OCI-LY1 (cell line): ENCODE measurements at regions not wholly inside any gene's neighbourhood (a gene's known extent, or its start where the extent isn't known, plus 50 kb on each side); places are given as distances from the start of the nearest gene placed in this dataset.

Experiments
- H2AFZ ChIP-seq: fragments of 200-600 bp; sonication (generic), shearing (Covaris generic); 2 replicates; pipeline ENCODE4 v1.6.0; 2014; ENCODE audit warnings: antibody characterized with exemption, mild to moderate bottlenecking, low read length
- H3F3A ChIP-seq: fragments of 200-600 bp; sonication (generic), shearing (Covaris generic); 2 replicates; pipeline ENCODE4 v1.6.0; 2014; ENCODE audit warnings: mild to moderate bottlenecking, antibody characterized with exemption, low read length, moderate library complexity; ENCODE audit not compliant: insufficient read depth
- H3K27ac ChIP-seq: fragments of 200-600 bp; sonication (generic); 2 replicates; pipeline ENCODE4 v1.5.1; 2014; ENCODE audit warnings: low read length, mixed run types, mild to moderate bottlenecking, low read depth; ENCODE audit not compliant: poor library complexity, severe bottlenecking
- H3K27me3 ChIP-seq: fragments of 200-600 bp; sonication (generic); 2 replicates; pipeline ENCODE4 v1.6.0; 2014; ENCODE audit warnings: antibody characterized with exemption, mild to moderate bottlenecking, low read length, moderate library complexity; ENCODE audit not compliant: insufficient read depth
- H3K36me3 ChIP-seq: fragments of 200-600 bp; sonication (generic); 2 replicates; pipeline ENCODE4 v1.6.1; 2014; ENCODE audit warnings: mild to moderate bottlenecking, antibody characterized with exemption, low read length, moderate library complexity, mixed read lengths; ENCODE audit not compliant: insufficient read depth
- H3K4me1 ChIP-seq: fragments of 200-600 bp; sonication (generic); 2 replicates; pipeline ENCODE4 v1.5.1; 2014; ENCODE audit warnings: mild to moderate bottlenecking, low read length, moderate library complexity; ENCODE audit not compliant: insufficient read depth, severe bottlenecking
- H3K4me2 ChIP-seq: fragments of 200-600 bp; sonication (generic), shearing (Covaris generic); 2 replicates; pipeline ENCODE4 v1.6.1; 2014; ENCODE audit warnings: low read length
- H3K4me3 ChIP-seq: fragments of 200-600 bp; sonication (generic); 2 replicates; pipeline ENCODE4 v1.5.1; 2014; ENCODE audit warnings: low read length, low read depth, mild to moderate bottlenecking, mixed read lengths; ENCODE audit not compliant: poor library complexity, severe bottlenecking
- H3K79me2 ChIP-seq: fragments of 200-600 bp; shearing (Covaris generic); 2 replicates; pipeline ENCODE4 v1.6.1; 2016; ENCODE audit warnings: mixed run types, low read length, mixed read lengths; ENCODE audit not compliant: insufficient read depth
- H3K9ac ChIP-seq: fragments of 200-600 bp; sonication (generic), shearing (Covaris generic); 2 replicates; pipeline ENCODE4 v1.6.1; 2014; ENCODE audit warnings: mild to moderate bottlenecking, low read length, mixed read lengths
- H3K9me2 ChIP-seq: fragments of 200-600 bp; sonication (generic), shearing (Covaris generic); 2 replicates; pipeline ENCODE4 v1.6.1; 2014; ENCODE audit warnings: low read depth, mild to moderate bottlenecking, low read length, mixed read lengths
- H3K9me3 ChIP-seq: fragments of 200-600 bp; shearing (Covaris generic); 2 replicates; pipeline ENCODE4 v1.6.1; 2014; ENCODE audit warnings: low read length, mixed read lengths
- H4K20me1 ChIP-seq: fragments of 200-600 bp; sonication (generic), shearing (Covaris generic); 2 replicates; pipeline ENCODE4 v1.6.0; 2016; ENCODE audit warnings: mild to moderate bottlenecking, low read length; ENCODE audit not compliant: insufficient read depth
- EZH2 ChIP-seq: fragments of 200-600 bp; sonication (generic), shearing (Covaris generic); IDR thresholded peaks from 2 replicates; pipeline ENCODE4 v1.8.0; 2017; ENCODE audit warnings: borderline replicate concordance, mixed run types, mild to moderate bottlenecking, antibody characterized with exemption, low read length, moderate library complexity, mixed read lengths
- TF ChIP-seq, protein P1 (sequence below): fragments of 200-600 bp; sonication (generic), shearing (Covaris generic); IDR thresholded peaks from 2 replicates; pipeline ENCODE4 v1.5.1; 2017; ENCODE audit warnings: mild to moderate bottlenecking, antibody characterized with exemption, low read length, moderate library complexity, mixed read lengths

DNA sequence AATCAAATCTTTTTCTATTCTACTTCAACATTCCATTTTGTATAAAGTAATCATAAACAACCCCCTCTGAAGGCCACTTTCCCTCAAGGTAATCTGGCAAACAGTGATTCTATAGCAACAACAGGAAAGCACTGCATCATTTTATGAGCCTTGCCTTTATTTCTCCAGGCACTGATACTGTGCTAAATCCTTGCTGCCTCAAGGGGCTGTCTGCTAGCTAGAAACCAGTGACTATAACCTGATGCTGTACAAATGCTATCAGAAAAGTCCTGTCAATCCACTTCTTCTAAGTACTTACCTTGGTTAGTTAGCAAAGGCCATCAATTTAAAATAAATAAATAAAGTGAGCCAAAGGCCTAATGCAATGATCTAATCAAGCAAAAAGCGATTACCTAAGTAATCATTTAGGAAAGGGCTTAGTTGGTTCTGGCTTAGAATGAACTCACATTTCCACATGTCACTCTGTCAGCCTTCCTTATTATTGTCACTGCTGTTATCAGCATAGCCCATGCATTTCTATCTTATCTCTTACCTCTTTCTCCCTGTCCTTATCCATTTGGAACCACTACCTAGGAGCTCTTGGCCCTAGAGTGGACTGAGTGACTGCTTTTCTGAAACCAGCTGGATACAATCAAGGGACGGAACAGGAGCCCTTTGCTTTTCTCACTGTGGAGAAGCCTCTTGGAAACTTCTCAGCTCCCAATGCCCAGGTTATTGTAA is 246.1 kb upstream of the MEF2C start:
- H3F3A ChIP-seq, result no peaks in the 10 kb centered on the region
- TF ChIP-seq, protein P1, sequence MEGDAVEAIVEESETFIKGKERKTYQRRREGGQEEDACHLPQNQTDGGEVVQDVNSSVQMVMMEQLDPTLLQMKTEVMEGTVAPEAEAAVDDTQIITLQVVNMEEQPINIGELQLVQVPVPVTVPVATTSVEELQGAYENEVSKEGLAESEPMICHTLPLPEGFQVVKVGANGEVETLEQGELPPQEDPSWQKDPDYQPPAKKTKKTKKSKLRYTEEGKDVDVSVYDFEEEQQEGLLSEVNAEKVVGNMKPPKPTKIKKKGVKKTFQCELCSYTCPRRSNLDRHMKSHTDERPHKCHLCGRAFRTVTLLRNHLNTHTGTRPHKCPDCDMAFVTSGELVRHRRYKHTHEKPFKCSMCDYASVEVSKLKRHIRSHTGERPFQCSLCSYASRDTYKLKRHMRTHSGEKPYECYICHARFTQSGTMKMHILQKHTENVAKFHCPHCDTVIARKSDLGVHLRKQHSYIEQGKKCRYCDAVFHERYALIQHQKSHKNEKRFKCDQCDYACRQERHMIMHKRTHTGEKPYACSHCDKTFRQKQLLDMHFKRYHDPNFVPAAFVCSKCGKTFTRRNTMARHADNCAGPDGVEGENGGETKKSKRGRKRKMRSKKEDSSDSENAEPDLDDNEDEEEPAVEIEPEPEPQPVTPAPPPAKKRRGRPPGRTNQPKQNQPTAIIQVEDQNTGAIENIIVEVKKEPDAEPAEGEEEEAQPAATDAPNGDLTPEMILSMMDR, result no peak
- no peak for TF ChIP-seq EZH2
- no peaks in the 10 kb centered on the region for H3K36me3 ChIP-seq
- H2AFZ ChIP-seq, result no peak overlapping the region
- H3K9ac ChIP-seq, result no peak overlapping the region
- H3K4me1 ChIP-seq, result no peaks in the 10 kb centered on the region
- H3K9me3 ChIP-seq, result no peaks in the 10 kb centered on the region
- no peaks in the 10 kb centered on the region for H4K20me1 ChIP-seq
- H3K4me3 ChIP-seq, result no peak overlapping the region
- no peaks in the 10 kb centered on the region for H3K27me3 ChIP-seq
- H3K4me2 ChIP-seq, result no peak overlapping the region
- no peak overlapping the region for H3K27ac ChIP-seq
- H3K9me2 ChIP-seq, result no peaks in the 10 kb centered on the region
- H3K79me2 ChIP-seq, result no peaks in the 10 kb centered on the region

DNA sequence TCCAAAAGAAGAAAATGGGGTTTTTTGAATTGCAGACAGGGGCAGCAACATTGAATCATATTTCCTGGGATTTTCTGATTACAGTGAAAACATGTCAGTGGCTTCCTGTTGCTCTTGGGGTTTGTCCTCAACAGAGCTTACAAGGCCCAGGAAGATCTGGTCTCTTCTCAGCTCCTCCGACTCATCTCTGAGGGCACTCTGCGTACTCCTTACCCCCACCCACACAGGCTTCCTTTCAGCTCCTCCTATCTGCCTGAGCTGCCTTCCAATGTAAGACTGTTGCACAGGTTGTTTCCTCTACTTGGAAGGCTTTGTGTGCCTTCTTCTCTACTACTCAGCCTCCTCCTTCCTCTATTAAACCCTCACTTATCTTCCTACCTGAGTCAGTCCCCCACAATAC is 245.1 kb upstream of the MEF2C start:
- H3K9me2 ChIP-seq, result no peaks in the 10 kb centered on the region
- H3K4me2 ChIP-seq, result no peak overlapping the region
- no peaks in the 10 kb centered on the region for H3K27me3 ChIP-seq
- H3F3A ChIP-seq, result no peaks in the 10 kb centered on the region
- H3K4me1 ChIP-seq, result no peaks in the 10 kb centered on the region
- TF ChIP-seq, protein P1, result no peak
- no peak for TF ChIP-seq EZH2
- no peaks in the 10 kb centered on the region for H4K20me1 ChIP-seq
- H3K79me2 ChIP-seq, result no peaks in the 10 kb centered on the region
- H3K36me3 ChIP-seq, result no peaks in the 10 kb centered on the region
- H2AFZ ChIP-seq, result no peak overlapping the region
- H3K27ac ChIP-seq, result no peak overlapping the region
- H3K9me3 ChIP-seq, result no peaks in the 10 kb centered on the region
- H3K4me3 ChIP-seq, result no peak overlapping the region
- no peak overlapping the region for H3K9ac ChIP-seq

DNA sequence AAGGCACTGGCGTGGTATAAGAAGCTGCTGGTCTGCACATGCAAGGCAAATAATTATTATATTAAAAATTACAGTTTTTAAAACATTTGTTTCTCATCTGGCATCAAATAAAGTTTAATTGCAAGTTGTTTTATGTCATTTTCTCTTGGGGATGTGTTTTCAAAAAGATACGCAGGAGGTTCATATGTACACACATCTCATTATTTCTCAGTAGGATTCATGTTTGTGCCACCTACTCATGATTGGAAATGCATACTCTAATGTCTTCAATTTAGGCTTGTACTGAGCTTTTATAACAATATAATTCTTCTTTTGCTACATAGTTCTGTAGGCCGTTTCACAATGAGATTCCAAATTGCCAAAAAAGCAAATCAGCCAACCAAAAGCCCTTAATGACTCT is 244.2 kb upstream of the MEF2C start:
- no peaks in the 10 kb centered on the region for H3K9me3 ChIP-seq
- no peaks in the 10 kb centered on the region for H3K9me2 ChIP-seq
- no peak overlapping the region for H2AFZ ChIP-seq
- no peaks in the 10 kb centered on the region for H3K27me3 ChIP-seq
- H3K36me3 ChIP-seq, result no peaks in the 10 kb centered on the region
- H3K4me3 ChIP-seq, result no peak overlapping the region
- no peak for TF ChIP-seq EZH2
- TF ChIP-seq, protein P1, result no peak
- H4K20me1 ChIP-seq, result no peaks in the 10 kb centered on the region
- H3F3A ChIP-seq, result no peaks in the 10 kb centered on the region
- H3K4me1 ChIP-seq, result no peaks in the 10 kb centered on the region
- H3K9ac ChIP-seq, result no peak overlapping the region
- no peak overlapping the region for H3K27ac ChIP-seq
- no peaks in the 10 kb centered on the region for H3K79me2 ChIP-seq
- no peak overlapping the region for H3K4me2 ChIP-seq
